Adipocyte (in vitro differentiated cells): ENCODE measurements at regions not wholly inside any gene's neighbourhood (a gene's known extent, or its start where the extent isn't known, plus 50 kb on each side); places are given as distances from the start of the nearest gene placed in this dataset.

Experiments used
- DNase-seq: peaks from one replicate; pipeline ENCODE4 v3.0.0-alpha.2; 2015; ENCODE audit warnings: low read depth
- H3K27me3 ChIP-seq: replicated peaks from 2 replicates; pipeline ENCODE4 v1.7.0; 2013; ENCODE audit warnings: mild to moderate bottlenecking, low read length, moderate library complexity; ENCODE audit not compliant: control insufficient read depth, insufficient read depth
- H3K36me3 ChIP-seq: 2 replicates; pipeline ENCODE4 v1.7.0; 2013; ENCODE audit warnings: low read length, mild to moderate bottlenecking, moderate library complexity; ENCODE audit not compliant: control insufficient read depth, insufficient read depth, severe bottlenecking
- H3K4me1 ChIP-seq: 2 replicates; pipeline ENCODE4 v1.7.0; 2013; ENCODE audit warnings: mild to moderate bottlenecking, low read length, moderate library complexity; ENCODE audit not compliant: control insufficient read depth, insufficient read depth
- H3K4me3 ChIP-seq: 2 replicates; pipeline ENCODE4 v1.7.0; 2013; ENCODE audit warnings: mild to moderate bottlenecking, low read length, moderate library complexity
- H3K9ac ChIP-seq: 2 replicates; pipeline ENCODE4 v1.7.0; 2013; ENCODE audit warnings: mild to moderate bottlenecking, low read length, moderate library complexity
- H3K9me3 ChIP-seq: 2 replicates; pipeline ENCODE4 v1.7.0; 2013; ENCODE audit warnings: mild to moderate bottlenecking, low read length, moderate library complexity; ENCODE audit not compliant: control insufficient read depth

DNA sequence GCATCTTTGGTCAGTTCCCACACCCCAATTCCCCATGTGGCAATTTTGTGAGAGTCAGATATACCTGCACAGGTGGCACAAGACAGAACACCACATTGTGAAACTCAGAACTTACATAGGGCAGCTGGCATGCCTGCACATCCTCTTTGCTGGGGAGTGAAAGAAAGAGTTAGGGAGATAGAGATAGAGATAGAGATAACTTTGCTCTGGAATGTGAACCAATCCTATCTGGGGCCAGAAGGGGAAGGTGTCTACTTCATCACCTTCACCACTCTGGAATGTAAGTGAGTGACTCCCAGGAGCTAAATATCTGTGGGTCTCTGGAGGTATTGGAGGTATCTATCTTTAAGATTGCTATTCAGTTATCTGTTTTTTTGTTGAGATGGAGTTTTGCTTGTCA is 289.2 kb downstream of the OGFRL1 start:
- H3K9ac ChIP-seq = no peak overlapping the region
- H3K27me3 ChIP-seq = no peaks in the 10 kb centered on the region
- H3K4me1 ChIP-seq = no peaks in the 10 kb centered on the region
- no peaks in the 10 kb centered on the region for H3K36me3 ChIP-seq
- DNase-seq = no peak
- H3K9me3 ChIP-seq = no peaks in the 10 kb centered on the region
- no peak overlapping the region for H3K4me3 ChIP-seq

DNA sequence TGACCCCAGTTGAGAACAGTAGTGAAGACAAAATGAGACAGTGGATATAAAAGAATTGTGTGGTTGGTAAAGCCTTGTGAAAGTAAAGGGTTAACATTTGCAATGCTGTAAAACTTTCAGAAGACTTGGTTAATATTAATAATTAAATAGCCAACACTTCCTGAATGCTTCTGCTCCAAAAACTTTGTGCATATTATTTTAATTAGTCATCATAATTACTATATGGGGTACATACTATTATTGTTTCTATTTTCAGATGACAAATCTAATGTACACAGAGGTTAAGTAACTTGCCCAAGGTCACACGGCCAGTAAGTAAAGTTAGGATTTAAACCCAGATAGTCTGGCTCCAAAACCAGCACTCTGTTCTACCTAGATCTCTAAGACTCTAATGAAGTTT is 291.3 kb downstream of the OGFRL1 start:
- DNase-seq = no peak
- H3K4me3 ChIP-seq = no peak overlapping the region
- H3K9ac ChIP-seq = no peak overlapping the region
- H3K4me1 ChIP-seq = no peaks in the 10 kb centered on the region
- no peaks in the 10 kb centered on the region for H3K36me3 ChIP-seq
- H3K9me3 ChIP-seq = no peaks in the 10 kb centered on the region
- no peaks in the 10 kb centered on the region for H3K27me3 ChIP-seq

DNA sequence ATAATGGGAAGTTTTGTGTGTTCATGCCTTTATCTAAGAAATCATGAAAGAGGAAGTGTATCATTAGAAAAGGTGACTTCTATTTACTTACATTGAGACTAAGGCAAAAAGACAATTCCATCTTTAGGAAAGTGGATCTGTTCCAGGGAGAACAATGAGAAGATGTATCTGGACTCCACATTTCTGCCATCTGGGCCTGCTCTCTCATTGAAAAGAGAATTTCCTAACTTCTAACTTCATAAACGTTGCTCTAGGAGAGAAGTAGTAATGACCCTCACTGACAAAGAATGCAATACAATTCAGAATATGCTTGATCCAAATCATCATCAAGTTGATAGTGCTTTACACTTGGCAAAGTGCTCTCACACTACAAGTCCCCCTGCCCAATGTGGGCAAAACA is 294.2 kb downstream of the OGFRL1 start:
- no peaks in the 10 kb centered on the region for H3K27me3 ChIP-seq
- H3K36me3 ChIP-seq = no peaks in the 10 kb centered on the region
- H3K4me3 ChIP-seq = no peak overlapping the region
- no peak for DNase-seq
- H3K9ac ChIP-seq = no peak overlapping the region
- no peaks in the 10 kb centered on the region for H3K4me1 ChIP-seq
- H3K9me3 ChIP-seq = no peaks in the 10 kb centered on the region

DNA sequence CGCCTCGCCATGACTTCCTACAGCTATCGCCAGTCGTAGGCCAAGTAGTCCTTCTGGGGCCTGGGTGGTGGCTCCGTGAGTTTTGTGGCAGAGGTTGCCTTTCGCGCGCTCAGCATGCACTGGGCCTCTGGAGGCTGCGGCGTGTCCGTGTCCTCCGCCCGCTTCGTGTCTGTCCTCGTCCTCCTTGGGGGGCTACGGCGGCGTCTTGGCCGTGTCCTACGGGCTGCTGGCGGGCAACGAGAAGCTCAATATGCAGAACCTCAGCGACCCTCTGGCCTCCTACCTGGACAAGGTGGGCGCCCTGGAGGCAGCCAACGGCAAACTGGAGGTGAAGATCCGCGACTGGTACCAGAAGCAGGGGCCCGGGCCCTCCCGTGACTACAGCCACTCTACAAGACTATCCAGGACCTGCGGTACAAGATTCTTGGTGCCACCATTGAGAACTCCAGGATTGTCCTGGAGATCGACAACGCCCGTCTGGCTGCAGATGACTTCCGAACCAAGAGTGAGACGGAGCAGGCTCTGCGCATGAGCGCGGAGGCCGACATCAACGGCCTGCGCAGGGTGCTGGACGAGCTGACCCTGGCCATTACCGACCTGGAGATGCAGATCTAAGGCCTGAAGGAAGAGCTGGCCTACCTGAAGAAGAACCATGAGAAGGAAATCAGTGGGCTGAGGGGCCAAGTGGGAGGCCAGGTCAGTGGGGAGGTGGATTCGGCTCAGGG is 296.3 kb downstream of the OGFRL1 start:
- H3K9me3 ChIP-seq = no peaks in the 10 kb centered on the region
- H3K9ac ChIP-seq = no peak overlapping the region
- H3K27me3 ChIP-seq = no peaks in the 10 kb centered on the region
- DNase-seq = no peak
- H3K4me1 ChIP-seq = no peaks in the 10 kb centered on the region
- H3K4me3 ChIP-seq = no peak overlapping the region
- no peaks in the 10 kb centered on the region for H3K36me3 ChIP-seq

DNA sequence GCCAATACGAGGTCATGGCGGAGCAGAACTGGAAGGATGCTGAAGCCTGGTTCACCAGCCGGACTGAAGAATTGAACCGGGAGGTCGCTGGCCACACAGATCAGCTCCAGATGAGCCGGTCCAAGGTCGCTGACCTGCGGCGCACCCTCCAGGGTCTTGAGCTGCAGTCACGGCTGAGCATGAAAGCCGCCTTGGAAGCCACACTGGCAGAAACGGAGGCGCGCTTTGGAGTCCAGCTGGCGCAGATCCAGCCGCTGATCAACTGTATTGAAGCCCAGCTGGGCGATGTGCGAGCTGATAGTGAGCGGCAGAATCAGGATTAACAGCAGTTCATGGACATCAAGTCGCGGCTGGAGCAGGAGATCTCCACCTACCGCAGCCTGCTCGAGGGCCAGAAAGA is 296.9 kb downstream of the OGFRL1 start:
- Histone ChIP-seq H3K9me3 (no peaks in the 10 kb centered on the region), H3K4me3 (no peak overlapping the region), H3K27me3 (no peaks in the 10 kb centered on the region), H3K9ac (no peak overlapping the region), H3K4me1 (no peaks in the 10 kb centered on the region), H3K36me3 (no peaks in the 10 kb centered on the region)
- no peak for DNase-seq

DNA sequence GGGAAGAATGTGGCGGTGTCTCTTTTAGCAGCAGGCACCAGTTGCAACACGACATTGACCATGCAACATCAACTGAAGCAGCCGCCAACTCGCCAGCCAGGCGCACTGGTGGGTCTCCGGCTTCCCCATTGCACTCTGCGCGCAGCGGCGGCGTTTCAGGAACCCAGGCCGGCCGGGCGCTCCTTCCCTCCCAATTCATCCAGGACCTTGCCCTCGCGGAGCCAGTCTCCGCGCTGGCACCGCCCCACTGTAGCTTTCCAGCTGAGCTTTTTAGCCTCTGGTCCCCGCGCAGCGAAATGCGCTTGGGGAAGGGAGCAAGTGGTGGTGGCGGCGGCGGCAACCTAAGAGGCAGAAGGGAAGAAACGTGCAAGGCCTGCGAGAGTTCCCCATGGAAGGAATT is 297.9 kb upstream of the RIMS1 start:
- no peak overlapping the region for H3K9ac ChIP-seq
- no peaks in the 10 kb centered on the region for H3K9me3 ChIP-seq
- no peak for DNase-seq
- peaks cover 11% of the 10 kb centered on the region for H3K4me1 ChIP-seq
- H3K36me3 ChIP-seq = no peaks in the 10 kb centered on the region
- H3K27me3 ChIP-seq = no peaks in the 10 kb centered on the region
- H3K4me3 ChIP-seq = no peak overlapping the region

DNA sequence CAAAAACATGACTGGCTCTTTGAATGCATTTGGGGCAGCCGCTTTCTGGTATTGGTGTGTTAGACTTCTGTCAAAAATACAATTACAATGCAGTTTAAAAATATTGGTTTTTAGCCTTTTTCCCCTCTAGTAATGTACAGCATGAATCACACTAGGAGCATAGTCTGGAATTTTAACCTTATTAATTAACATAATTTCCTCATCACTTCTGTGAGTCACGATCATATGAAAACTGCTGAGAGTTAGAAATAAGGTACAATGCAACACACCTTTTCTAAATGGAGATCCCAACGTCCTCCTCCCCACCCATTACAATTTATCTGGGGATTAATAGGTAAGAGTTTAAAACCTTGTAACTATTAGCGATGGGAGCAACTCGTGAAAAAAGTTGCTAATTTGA is 297.1 kb upstream of the RIMS1 start:
- Histone ChIP-seq H3K4me3 (no peak overlapping the region), H3K9ac (no peak overlapping the region)

DNA sequence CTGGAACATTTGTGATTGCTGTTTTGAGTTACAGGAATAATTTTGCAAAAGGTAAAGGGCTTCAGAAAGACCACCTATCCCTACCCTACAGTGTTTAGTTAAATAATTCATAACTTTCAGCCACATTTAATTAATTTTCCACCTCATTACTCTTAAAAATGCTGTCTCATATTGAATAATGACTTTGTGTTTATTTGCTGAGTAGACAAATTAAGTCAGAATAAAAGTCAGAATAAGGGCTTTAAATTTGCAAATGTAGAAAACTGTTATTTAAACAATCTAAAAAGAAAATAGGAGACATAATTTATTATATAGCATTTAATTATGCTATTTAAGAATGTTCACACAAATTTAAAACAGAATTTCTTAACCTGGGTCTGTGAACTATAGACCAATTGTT is 293.7 kb upstream of the RIMS1 start:
- Histone ChIP-seq H3K4me3 (no peak overlapping the region), H3K4me1 (peaks cover 11% of the 10 kb centered on the region), H3K9me3 (no peaks in the 10 kb centered on the region), H3K36me3 (no peaks in the 10 kb centered on the region), H3K9ac (peak overlapping the region; percentile 13), H3K27me3 (no peaks in the 10 kb centered on the region)
- DNase-seq = no peak

More for the DNA sequence above, 297.1 kb upstream of the RIMS1 start:
- peaks cover 11% of the 10 kb centered on the region for H3K4me1 ChIP-seq
- no peaks in the 10 kb centered on the region for H3K9me3 ChIP-seq
- H3K36me3 ChIP-seq = no peaks in the 10 kb centered on the region
- H3K27me3 ChIP-seq = no peaks in the 10 kb centered on the region
- no peak for DNase-seq

DNA sequence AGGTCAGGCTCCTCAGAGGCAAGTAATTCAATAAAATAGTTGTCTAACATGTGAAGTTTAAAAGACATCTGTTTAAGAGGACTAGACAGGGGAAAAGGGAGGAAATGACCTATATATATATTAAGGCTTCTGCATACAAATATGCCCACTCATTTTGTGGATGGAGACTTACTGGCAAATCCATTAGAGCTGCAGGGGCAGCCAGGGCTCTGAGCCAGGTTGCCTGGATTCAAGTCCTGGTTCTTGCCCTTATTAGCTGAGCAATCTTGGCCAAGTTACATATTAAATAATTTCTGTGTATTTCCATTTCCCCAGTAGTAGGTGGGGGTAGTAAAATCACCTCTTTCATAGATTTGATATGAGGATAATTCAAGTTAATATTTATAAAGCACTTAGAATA is 287.0 kb upstream of the RIMS1 start:
- Histone ChIP-seq H3K9me3 (no peaks in the 10 kb centered on the region), H3K27me3 (no peaks in the 10 kb centered on the region), H3K36me3 (no peaks in the 10 kb centered on the region), H3K4me3 (no peak overlapping the region), H3K9ac (no peak overlapping the region), H3K4me1 (peaks cover 6% of the 10 kb centered on the region)
- no peak for DNase-seq

DNA sequence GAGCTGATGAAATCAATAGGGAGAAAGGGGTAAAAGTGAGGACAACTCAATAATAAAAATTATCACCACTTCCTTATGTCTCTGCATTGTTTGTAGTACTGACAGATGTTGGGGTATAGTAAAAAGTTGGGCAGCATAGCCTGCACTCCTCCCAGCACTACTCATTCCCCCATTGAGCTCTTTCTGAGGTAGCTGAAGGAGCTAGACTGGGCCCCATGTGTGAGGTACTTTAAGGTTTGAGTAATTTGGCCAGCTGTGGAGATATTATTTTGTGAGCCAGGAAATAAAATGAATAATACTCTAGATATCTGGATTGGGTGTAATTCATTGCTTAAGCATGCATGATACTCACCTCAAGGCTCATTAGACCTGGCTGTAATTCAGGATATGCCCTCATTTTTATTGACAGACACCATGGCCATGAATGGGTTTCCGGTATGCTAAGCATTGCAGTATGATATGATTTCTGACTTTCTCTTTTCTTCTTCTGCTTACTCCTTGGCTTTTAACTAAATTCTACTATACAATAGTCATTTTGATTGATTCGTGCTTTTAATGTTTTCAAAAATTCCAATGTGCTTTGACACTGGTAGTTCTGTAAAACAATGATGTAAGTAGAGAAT is 283.9 kb upstream of the RIMS1 start:
- DNase-seq = peak; percentile 41
- no peaks in the 10 kb centered on the region for H3K36me3 ChIP-seq
- peaks cover 6% of the 10 kb centered on the region for H3K4me1 ChIP-seq
- no peak overlapping the region for H3K9ac ChIP-seq
- H3K27me3 ChIP-seq = no peaks in the 10 kb centered on the region
- no peaks in the 10 kb centered on the region for H3K9me3 ChIP-seq
- no peak overlapping the region for H3K4me3 ChIP-seq

DNA sequence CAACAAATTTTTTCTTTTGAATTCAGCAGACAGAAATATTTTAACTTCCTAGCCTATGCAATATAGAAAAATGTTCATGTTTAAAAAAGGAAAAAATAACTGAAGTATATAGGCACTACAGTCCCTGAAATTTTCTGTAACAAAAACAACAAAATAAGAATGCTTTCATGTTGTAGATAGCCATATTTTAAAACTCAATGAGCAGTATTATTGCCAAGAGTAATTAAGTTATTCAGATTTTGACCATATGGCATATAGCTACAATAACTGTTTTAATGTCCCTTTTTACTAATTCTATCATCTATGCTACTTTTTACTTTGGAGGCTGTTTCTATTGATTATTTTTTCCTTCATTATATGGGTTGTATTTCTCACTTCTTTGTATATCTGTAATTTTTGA is 283.3 kb upstream of the RIMS1 start:
- H3K4me3 ChIP-seq = no peak overlapping the region
- no peaks in the 10 kb centered on the region for H3K36me3 ChIP-seq
- H3K27me3 ChIP-seq = no peaks in the 10 kb centered on the region
- H3K9me3 ChIP-seq = no peaks in the 10 kb centered on the region
- no peak for DNase-seq
- peaks cover 6% of the 10 kb centered on the region for H3K4me1 ChIP-seq
- H3K9ac ChIP-seq = no peak overlapping the region

DNA sequence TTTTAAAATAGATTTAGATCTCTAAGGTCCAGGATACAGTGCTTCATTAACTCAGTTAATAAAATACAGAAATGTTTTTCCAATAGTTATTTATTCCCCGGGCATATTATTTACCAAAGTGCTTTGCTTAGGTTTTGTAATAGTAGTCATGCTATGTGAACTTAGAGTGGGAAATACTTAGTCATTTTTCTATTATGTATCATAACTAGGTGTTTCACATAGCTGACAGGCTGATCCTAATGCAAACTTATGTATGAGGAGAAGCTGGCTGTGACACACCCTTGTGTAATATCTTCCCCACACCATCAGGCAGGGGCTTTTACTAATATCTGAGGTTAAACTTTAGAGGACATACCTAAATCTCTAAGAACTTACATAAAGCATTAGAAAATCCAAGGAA is 277.7 kb upstream of the RIMS1 start:
- H3K9me3 ChIP-seq = no peaks in the 10 kb centered on the region
- H3K4me1 ChIP-seq = peaks cover 5% of the 10 kb centered on the region
- H3K9ac ChIP-seq = no peak overlapping the region
- H3K4me3 ChIP-seq = no peak overlapping the region
- no peaks in the 10 kb centered on the region for H3K27me3 ChIP-seq
- DNase-seq = peak; percentile 27
- H3K36me3 ChIP-seq = no peaks in the 10 kb centered on the region
